Right atrium auricular region (tissue), 2 donors: ENCODE measurements at regions not wholly inside any gene's neighbourhood (a gene's known extent, or its start where the extent isn't known, plus 50 kb on each side); places are given as distances from the start of the nearest gene placed in this dataset.

Experiments used
- DNase-seq: peaks from one replicate; pipeline ENCODE4 v3.0.0-alpha.2; 2019; ENCODE audit warnings: low spot score
- H3K27ac ChIP-seq, 2 donors: fragments of 200-600 bp; sonication (generic); 1 replicate in 1 of 2; 2 replicates in 1 of 2; pipeline ENCODE4 v1.5.1; 2016 to 2019
- H3K27me3 ChIP-seq, 2 donors: fragments of 200-600 bp; sonication (generic); one replicate each; pipeline versions ENCODE4 v1.5.1 to v1.6.0; 2017 to 2019
- H3K36me3 ChIP-seq: fragments of 200-600 bp; sonication (generic); one replicate; pipeline ENCODE4 v1.5.1; 2016
- H3K4me1 ChIP-seq, 2 donors: fragments of 200-600 bp; sonication (generic); one replicate each; pipeline versions ENCODE4 v1.5.1 to v1.6.0; 2017 to 2019
- H3K4me3 ChIP-seq, 2 donors: fragments of 200-600 bp; sonication (generic); 1 replicate in 1 of 2; 2 replicates in 1 of 2; pipeline ENCODE4 v1.5.1; 2017 to 2019; ENCODE audit warnings: mild to moderate bottlenecking in 1 of 2, moderate library complexity in 1 of 2
- H3K9me3 ChIP-seq, 2 donors: fragments of 200-600 bp; sonication (generic); one replicate each; pipeline ENCODE4 v1.5.1; 2019
- CTCF ChIP-seq, 2 donors: fragments of 200-600 bp; sonication (generic); IDR thresholded peaks; one replicate each; pipeline ENCODE4 v1.5.1; 2019; ENCODE audit warnings: antibody characterized with exemption in 2 of 2

GRCh38 chr1:61011561-61012263, 70.6 kb upstream of the NFIA start:
- Histone ChIP-seq H3K36me3 (no peaks in the 10 kb centered on the region), H3K9me3 (no peaks in the 10 kb centered on the region), H3K4me1 (peaks cover 0 to 14% of the 10 kb centered on the region in 2 donors), H3K4me3 (no peak overlapping the region), H3K27ac (no peak overlapping the region), H3K27me3 (no peaks in the 10 kb centered on the region)
- DNase-seq: no peak
- TF ChIP-seq CTCF (IDR thresholded peaks at IDR 0.05): no peak

- Histone ChIP-seq H3K4me1 (no peaks in the 10 kb centered on the region), H3K36me3 (no peaks in the 10 kb centered on the region), H3K4me3 (no peak overlapping the region), H3K27me3 (no peaks in the 10 kb centered on the region), H3K27ac (no peak overlapping the region), H3K9me3 (no peaks in the 10 kb centered on the region)
- DNase-seq: no peak
- TF ChIP-seq CTCF (IDR thresholded peaks at IDR 0.05): no peak
Measured at GRCh38 chr1:61007534-61008364, 74.6 kb upstream of the NFIA start.

DNA sequence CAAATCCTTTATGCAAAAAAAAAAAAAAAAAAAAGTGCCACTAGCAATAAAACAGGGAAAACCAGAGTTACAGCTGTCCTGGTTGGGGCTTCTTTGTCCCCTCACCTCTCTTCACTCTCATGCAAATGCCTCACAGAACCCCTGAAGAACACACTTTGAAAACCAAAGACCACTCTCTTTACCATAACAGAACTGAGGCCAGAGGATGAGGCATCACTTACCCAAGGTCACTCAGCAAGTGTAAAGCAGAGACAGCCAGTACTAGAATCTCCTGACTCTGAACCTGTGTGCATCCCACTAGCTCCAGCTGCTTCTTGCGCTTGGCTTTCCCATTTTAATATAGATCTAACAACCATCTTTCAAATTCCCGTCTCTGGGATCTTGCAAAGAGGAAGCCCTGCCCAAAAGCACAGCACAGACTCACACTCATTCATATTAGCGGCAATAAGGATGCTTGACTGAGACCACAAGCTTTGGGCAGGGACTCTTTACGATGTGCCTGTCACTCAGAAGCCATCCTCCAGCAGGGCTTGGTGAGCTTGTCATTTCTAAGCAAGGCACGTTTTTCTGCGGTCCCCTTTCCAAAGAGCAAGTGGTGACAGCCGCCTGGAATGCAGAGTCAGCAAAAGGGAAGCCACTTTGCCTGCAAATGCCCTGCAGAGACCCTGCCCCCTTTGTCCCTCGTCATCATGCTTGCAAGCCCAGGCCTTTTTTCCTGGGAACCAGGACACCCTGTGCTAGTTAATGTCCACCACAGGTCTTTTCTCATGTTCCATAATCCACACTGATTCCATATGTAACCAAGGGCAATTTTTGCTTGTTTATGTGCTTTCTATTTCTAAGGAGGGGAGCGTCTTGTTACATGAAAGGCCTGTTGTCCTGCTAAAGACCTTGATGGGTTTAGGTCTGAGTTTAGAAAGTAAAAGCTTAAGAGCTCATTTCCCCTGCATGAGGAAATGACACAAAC, 76.5 kb upstream of the NFIA start:
- Histone ChIP-seq H3K4me3 (no peak overlapping the region), H3K9me3 (no peaks in the 10 kb centered on the region), H3K27me3 (no peaks in the 10 kb centered on the region), H3K27ac (no peak overlapping the region), H3K36me3 (no peaks in the 10 kb centered on the region), H3K4me1 (no peaks in the 10 kb centered on the region)
- DNase-seq: no peak
- TF ChIP-seq CTCF (IDR thresholded peaks at IDR 0.05): no peak

DNA sequence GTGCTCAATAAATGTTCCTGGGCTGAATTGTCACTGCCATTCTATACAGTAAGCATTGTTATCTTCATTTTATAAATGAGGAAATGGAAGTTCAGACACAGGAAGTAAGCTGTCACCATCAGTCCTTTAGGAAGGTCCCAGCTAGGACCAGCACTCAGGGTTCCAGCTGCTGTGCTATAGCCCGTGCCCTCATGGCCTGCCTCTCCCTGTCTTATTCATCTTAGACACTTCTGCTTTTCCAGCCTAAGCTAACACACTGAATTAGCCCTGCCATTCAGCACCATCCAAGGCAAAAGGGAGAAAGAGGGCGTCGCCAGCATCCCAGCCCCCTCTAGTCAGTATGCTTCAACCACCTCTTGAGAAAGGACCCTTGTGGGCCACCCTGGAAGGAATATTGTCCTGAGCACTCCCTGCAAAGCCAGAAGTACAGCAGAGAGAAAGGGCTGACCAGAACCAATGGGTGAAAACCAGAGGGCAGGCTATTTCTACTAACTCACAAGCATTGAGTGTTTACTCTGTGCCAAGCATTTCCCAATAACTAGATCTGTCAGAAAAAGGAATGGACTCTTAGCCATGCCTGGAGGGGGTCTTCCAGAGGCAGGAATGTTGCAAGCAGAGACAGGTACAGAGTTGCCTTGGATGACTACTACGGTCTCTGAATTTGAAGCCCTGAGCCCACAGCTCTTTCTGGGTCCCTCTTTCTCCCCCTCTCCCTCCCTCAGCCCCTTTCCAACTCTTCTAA, 77.9 kb upstream of the NFIA start:
- Histone ChIP-seq H3K4me1 (no peaks in the 10 kb centered on the region), H3K36me3 (no peaks in the 10 kb centered on the region), H3K27me3 (no peaks in the 10 kb centered on the region), H3K9me3 (no peaks in the 10 kb centered on the region), H3K4me3 (no peak overlapping the region), H3K27ac (no peak overlapping the region)
- TF ChIP-seq CTCF (IDR thresholded peaks at IDR 0.05): no peak
- DNase-seq: no peak

DNA sequence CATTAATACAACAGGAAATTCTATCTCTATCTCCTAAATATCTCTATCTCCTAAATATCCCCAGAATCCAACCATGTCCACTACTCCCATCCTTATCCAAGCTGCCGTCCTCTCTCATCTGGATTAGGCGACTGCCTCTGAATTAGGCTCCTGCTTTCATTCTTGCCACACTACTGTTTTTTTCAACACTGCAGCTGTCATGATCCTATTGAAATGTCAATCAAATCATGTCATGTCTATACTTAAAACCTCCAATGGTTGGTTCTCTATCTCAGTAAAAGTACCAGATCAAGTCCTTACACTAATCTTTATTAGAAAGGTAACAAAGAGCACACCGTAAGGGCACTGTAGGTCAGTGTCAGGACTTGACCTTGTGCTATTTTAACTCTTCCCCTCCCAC, 82.0 kb upstream of the NFIA start:
- no peak for DNase-seq
- Histone ChIP-seq H3K4me1 (no peaks in the 10 kb centered on the region), H3K36me3 (no peaks in the 10 kb centered on the region), H3K27ac (no peak overlapping the region), H3K4me3 (no peak overlapping the region), H3K9me3 (no peaks in the 10 kb centered on the region), H3K27me3 (no peaks in the 10 kb centered on the region)
- no peak for TF ChIP-seq CTCF (IDR thresholded peaks at IDR 0.05)
